GM21529 (cell line): ENCODE measurements at regions not wholly inside any gene's neighbourhood (a gene's known extent, or its start where the extent isn't known, plus 50 kb on each side); places are given as distances from the start of the nearest gene placed in this dataset.
"Not testable (repeated sequence)": the region's sequence is repeated elsewhere in the genome, so short reads cannot be mapped to it uniquely, and the experiment has no call there.

ENCODE experiments used
- ATAC-seq: cut with Tn5 transposase; IDR thresholded peaks from one replicate; pipeline ENCODE4 v1.9.1; 2021; ENCODE audit not compliant: unreplicated experiment

- ATAC-seq = no peak
These were observed 250.2 kb downstream of the NUF2 start for GRCh38 chr1:163571950-163572349.

GRCh38 chr1:163574119-163574518 lies 252.4 kb downstream of the NUF2 start:
- ATAC-seq = no peak

GRCh38 chr1:163580926-163581325 lies 259.2 kb downstream of the NUF2 start:
- ATAC-seq = no peak

- ATAC-seq = no peak
These were observed 262.0 kb downstream of the NUF2 start for GRCh38 chr1:163583661-163584181.

GRCh38 chr1:163585796-163586195 lies 264.0 kb downstream of the NUF2 start:
- ATAC-seq = no peak

- no peak for ATAC-seq
These were observed 267.0 kb downstream of the NUF2 start for GRCh38 chr1:163588796-163589195.

DNA sequence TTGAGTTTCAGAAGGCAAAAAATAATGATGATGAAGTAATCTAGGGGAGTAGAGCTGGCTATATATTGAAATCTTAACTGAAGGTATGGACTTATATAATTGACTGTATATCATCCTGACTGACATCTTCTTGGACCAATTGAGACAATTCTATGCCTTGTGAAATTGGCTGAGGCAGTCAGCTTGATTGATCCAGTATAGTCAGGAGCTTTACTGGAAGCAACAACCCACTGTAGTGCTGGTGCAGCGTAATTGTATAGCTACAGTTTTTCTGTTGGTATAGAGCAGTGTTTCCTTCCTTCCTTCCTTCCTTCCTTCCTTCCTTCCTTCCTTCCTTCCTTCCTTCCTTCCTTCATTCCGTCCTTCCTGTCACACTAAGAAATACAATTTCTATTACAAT lies 268.0 kb downstream of the NUF2 start:
- no peak for ATAC-seq

- ATAC-seq = not testable (repeated sequence)
These were observed 269.4 kb downstream of the NUF2 start for GRCh38 chr1:163591131-163591530.

DNA sequence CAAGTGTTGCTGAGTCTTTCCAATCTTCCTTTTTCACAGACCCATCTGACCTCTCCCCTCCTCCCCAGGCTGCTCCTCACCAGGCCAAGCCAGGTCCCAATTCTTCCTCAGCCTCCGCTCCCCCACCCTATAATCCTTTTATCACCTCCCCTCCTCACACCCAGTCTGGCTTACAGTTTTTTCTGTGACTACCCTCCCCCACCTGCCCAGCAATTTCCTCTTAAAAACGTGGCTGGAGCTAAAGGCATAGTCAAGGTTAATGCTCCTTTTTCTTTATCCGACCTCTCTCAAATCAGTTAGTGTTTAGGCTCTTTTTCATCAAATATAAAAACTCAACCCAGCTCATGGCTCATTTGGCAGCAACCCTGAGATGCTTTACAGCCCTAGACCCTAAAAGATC lies 270.9 kb downstream of the NUF2 start:
- ATAC-seq = not testable (repeated sequence)

DNA sequence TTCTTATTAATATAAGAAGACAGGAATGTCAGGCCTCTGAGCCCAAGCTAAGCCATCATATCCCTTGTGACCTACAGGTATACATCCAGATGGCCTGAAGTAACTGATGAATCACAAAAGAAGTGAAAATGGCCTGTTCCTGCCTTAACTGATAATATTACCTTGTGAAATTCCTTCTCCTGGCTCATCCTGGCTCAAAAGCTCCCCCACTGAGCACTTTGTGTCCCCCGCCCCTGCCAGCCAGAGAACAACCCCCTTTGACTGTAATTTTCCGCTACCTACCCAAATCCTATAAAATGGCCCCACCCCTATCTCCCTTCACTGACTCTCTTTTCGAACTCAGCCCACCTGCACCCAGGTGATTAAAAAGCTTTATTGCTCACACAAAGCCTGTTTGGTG lies 274.4 kb downstream of the NUF2 start:
- not testable (repeated sequence) for ATAC-seq

- no peak for ATAC-seq
These were observed 274.9 kb downstream of the NUF2 start for GRCh38 chr1:163596541-163597258.

DNA sequence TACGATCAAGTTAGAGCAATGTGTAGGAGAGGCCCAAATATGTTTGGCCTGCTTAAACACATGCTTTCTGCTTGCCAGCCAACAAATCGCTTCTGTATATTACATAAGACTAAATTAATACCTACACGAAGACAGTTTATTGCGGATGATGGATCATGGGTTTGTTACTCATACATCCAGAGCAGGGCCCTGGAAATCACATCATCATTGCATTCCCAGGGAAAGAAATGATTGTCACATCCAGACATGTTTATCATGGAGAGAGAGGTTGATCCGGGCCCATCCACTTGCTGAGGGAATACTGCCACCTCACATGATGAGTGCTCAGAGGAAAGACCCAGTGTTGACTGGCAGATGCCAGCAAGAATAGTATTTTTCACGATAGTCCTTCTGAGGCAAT lies 282.6 kb downstream of the NUF2 start:
- ATAC-seq = no peak

DNA sequence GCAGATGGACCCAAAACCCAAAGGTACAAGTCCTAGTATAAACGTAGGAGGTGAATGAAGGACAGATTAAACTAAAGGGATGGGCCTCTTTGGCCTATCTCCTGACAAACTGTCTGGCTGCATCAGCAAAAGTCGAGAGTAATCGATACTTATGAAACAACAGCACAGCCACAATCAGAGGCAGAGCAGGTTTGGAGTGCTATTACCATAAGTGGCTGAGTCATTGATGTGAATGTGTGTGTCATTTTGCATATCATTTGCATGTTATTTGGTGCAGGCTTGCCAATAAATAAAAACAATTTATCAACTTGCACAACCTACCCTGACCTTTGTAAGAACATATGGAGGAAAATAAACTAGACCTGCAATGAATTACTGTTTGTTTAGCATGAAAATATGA lies 283.1 kb downstream of the NUF2 start:
- ATAC-seq = no peak

DNA sequence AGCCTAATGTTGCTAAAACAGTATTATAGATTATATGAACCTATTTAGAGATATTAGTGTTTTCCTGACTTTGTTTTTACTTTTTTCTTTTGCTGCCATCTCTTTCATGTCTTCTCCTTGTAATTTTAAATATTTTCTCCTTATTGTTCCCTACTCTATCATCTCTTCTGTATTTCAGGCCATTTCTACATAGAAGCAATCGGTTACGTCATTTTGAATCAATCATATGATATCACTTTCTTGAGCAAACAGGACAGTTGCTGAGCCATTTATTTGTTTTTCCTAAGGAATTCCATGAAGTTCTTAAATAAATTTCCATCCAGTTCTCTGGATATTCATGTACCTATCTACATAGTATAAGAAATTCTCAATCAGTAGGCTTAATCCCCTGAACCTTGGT lies 287.2 kb downstream of the NUF2 start:
- ATAC-seq = no peak

DNA sequence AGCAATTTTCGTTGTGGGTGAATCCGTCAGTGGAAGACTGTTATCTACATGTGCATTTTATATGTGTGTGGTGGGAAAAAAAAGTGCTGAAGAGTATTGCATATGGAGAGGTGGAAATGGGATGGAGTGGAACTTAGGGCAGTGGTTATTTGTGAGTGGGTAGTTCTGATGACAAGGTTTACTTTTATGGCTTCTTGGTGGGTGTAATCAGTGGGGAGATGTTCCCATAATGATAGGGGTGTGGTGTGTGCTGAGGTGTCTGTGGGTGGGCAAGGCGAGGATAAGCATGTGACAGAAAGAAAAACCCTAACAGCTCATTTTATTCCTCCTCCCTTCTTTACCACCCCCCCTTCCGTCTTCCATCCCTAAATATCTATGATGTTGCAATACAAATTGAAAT lies 288.1 kb downstream of the NUF2 start:
- no peak for ATAC-seq

DNA sequence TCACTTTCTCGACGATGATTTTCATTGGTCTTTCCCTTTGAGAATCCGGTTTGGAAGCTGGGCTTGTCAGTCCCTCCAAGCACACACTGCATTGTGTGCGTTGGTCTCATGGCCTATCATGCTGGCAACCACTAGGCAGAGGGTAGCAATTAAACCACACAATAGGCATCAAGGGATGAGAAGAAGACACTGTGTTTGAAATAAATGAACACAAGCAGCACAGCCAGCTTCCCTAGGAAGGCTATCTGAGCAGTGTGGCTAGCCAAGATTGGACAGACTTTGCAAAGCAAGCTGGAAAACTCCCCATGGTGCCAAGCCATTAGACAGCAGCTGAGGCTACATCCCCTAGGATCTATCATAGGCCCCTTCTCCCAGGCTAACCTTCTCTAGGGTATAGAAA lies 288.7 kb downstream of the NUF2 start:
- no peak for ATAC-seq

DNA sequence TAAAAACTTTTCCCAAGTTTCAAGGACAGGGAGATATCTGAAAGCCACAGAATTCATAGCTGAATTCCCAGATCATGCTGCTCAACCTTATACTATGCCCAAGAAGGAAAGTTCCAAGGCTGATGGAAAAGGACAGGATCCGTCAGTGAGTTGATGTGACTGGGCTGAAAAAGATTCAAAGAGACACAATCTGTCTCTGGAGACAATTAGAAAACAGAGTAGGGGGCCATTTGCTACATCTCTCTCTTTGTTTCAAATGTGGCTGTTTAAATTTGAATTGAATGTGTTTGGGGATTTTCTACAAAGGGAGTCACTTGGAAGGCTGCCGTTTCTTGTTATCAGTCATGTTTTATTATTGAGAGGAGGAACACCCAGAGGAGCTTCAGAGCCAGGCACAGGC lies 292.6 kb downstream of the NUF2 start:
- ATAC-seq = no peak

DNA sequence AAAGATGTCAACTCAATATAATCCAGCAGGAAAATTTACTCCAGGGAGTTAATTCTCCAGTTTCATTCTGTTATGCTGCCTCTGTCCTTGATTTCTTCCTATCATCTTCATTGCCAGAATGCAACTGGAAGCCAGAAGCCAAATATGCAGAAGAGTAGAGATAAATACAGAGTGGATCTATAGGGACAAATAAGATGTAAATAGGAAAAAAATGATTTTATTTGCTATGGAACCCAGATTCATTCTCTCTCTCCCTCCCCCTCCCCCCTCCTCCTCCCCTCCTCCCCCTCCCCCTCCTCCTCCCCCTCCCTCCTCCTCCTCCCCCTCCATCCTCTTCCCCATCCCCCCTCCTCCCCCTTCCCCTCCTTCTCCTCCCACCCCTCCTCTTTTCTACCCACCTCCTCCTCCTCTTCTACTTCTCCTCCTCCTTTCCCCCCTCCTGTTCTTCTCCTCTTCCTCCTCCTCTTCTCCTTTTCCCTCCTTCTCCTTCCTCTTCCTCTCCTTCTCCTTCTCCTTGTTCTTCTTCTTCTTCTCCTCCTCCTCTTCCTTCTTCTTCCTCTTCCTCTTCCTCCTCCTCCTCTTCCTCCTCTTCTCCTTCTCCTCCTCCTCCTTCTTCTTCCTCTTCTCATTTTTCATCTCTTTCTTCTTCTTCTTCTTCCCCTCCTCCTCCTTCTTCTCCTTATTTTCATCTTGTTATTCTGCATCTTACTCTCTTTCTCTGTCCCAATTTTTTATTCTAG lies 306.4 kb downstream of the NUF2 start:
- no peak for ATAC-seq

DNA sequence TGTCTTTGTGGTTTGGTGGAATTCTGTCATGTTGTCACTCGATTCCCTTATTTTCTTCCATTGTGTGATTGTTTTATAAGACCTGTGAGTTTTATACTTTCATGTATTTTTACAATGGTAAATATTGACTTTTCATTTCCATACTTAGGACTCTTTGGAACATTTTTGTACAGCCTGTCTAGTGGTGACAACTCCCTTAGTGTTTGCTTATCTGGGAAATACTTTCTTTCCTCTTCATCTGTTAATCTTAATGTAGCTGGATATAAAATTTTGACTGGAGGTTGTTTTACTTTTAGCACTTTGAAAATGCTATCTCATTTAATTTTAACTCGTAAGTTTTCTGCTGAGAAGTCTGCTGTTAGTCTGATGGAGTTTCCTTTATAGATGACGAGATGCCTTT lies 310.5 kb downstream of the NUF2 start:
- ATAC-seq = no peak

DNA sequence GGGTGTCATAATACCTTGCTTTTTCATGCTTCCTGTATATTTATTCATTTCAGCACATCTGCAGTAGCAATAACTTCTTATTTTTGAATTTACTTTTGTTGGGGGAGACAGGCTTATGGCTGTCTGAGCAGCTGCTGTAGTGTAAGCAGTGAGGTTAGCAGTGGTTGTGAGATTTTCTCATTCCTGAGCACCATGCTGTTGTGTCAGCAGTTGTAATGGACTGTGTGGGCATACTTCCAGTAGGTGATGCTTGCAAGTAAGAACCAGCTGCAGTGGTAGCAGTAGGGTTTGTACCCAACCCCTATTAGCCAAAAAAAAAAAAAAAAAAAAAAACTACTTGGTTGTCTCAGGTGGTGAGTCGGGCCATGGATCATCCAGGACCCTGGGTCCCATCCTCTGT lies 311.6 kb downstream of the NUF2 start:
- no peak for ATAC-seq

GRCh38 chr1:163645676-163646075 lies 323.9 kb downstream of the NUF2 start:
- ATAC-seq = not testable (repeated sequence)

GRCh38 chr1:163650624-163651023 lies 328.9 kb downstream of the NUF2 start:
- ATAC-seq = no peak
